K562 (cell line): ENCODE measurements at regions not wholly inside any gene's neighbourhood (a gene's known extent, or its start where the extent isn't known, plus 50 kb on each side); places are given as distances from the start of the nearest gene placed in this dataset.

ENCODE experiments used
- NR1H2 ChIP-seq: sonication (generic); formaldehyde crosslinking; IDR thresholded peaks from 2 replicates; pipeline ENCODE4 v1.4.0; 2020; ENCODE audit warnings: mild to moderate bottlenecking, missing genetic modification reagents
- PHF21A ChIP-seq: fragments of 450-650 bp; IDR thresholded peaks from 2 replicates; pipeline ENCODE4 v1.6.1; 2017; ENCODE audit warnings: low read depth, borderline replicate concordance

DNA sequence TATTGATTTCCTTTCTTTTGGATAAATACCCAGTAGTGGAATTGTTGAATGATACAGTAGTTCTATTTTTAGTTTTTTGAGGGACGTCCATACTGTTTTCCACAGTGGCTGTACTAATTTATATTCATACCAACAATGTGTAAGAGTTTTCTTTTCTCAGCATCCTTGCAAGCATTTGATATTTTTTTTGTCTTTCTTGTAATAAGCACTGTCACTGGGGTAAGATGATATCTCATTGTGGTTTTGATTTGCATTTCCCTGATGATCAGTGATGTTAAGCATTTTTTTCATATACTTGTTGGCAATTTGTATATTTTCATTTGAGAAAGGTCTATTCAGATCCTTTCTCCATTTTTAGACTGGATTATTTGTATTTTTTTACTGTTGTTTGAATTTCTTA lies 308.7 kb downstream of the PTEN start:
- TF ChIP-seq PHF21A (no peak), NR1H2 (CRISPR knock-in tag) (no peak)
